ENCODE measurements at regions not wholly inside any gene's neighbourhood (a gene's known extent, or its start where the extent isn't known, plus 50 kb on each side); places are given as distances from the start of the nearest gene placed in this dataset.
"Not testable (repeated sequence)": the region's sequence is repeated elsewhere in the genome, so short reads cannot be mapped to it uniquely, and the experiment has no call there.

DNA sequence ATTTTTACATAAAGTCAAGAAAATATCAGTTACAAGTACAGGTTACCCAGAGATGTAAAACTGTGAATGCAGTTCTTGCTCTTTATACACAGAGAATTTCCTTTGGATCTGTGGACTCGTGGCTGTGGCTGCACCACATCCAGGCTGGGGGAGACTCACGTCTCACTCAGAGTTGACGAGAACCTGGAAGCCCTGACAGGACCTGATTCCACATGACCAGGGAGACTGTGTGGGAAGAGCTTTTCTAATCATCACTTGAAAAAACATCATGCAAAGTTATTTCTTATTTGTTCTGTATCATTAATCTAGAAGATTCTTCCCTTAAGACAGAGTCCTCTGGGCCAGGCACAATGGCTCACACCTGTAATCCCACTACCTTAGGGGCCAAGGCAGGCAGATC lies 1159.0 kb downstream of the RPIA start:
- no peak for DNase-seq (ENCODE audit: low read depth, low spot score)

GRCh38 chr2:89850881-89851582 lies 1159.6 kb downstream of the RPIA start:
- DNase-seq (ENCODE audit: low read depth, low spot score): no peak
- H3K4me3 ChIP-seq (ENCODE audit: low read length): no peak overlapping the region

More for the DNA sequence above, 1159.0 kb downstream of the RPIA start:
- H3K4me3 ChIP-seq (ENCODE audit: low read length): no peak overlapping the region

GRCh38 chr2:89851583-89851905 lies 1160.1 kb downstream of the RPIA start:
- DNase-seq (ENCODE audit: low read depth, low spot score): no peak

GRCh38 chr2:89853427-89853826 lies 1162.0 kb downstream of the RPIA start:
- DNase-seq (ENCODE audit: low read depth, low spot score); H3K4me3 ChIP-seq (ENCODE audit: low read length): not testable (repeated sequence)

More at GRCh38 chr2:89851583-89851905, 1160.1 kb downstream of the RPIA start:
- H3K4me3 ChIP-seq (ENCODE audit: low read length): no peak overlapping the region

GRCh38 chr2:89855752-89856151 lies 1164.3 kb downstream of the RPIA start:
- DNase-seq (ENCODE audit: low read depth, low spot score); H3K4me3 ChIP-seq (ENCODE audit: low read length): not testable (repeated sequence)

DNA sequence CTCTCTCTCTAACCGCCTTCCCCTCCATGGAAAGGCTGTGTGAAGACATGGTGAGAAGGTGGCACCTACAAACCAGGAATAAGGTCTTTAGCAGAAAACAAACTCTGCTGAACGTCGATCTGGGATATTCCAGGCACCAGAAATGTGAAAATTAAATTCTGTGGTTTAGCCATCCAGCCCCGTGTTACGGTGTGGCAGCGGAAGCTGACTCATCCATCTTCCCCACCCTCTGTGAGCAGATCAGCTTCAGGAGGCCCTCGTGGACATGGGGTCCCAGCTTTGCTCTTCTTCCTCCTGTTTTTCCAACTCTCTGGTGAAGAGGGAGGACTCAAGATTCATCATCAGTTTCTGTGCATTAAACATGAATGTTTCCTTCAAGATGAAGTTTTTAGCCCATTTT lies 1164.8 kb downstream of the RPIA start:
- not testable (repeated sequence) for H3K4me3 ChIP-seq (ENCODE audit: low read length)

DNA sequence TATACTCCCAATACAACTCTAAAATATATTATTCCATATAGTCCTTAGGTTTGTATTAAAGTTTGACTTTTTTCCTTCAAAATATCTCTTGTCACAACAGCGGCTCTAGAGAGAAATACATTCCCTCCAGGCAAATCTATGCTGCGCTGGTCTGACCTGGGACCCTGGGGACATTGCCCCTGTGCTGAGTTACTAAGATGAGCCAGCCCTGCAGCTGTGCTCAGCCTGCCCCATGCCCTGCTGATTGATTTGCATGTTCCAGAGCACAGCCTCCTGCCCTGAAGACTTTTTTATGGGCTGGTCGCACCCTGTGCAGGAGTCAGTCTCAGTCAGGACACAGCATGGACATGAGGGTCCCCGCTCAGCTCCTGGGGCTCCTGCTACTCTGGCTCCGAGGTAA lies 1170.7 kb downstream of the RPIA start:
- not testable (repeated sequence) for DNase-seq (ENCODE audit: low read depth, low spot score); H3K4me3 ChIP-seq (ENCODE audit: low read length)

More for the DNA sequence above, 1164.8 kb downstream of the RPIA start:
- not testable (repeated sequence) for DNase-seq (ENCODE audit: low read depth, low spot score)

DNA sequence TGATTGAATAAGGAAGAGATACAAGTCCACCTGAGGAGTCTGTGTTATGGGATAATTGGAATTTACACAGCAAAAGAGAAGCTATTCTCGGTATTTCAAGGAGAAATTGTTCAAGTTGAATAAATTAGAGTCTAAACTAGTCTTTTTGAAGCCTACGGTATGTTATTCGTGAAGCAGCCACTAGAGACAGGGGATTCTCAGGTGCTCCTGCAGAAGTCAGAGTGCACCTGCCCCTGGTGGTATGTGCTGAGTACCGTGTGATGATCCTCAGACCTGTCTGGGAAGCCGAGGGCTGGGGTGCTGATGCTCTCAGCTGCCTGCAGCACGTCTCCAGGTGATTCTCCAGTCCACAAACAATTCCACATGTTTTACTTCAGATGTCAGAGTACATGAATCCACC lies 1171.7 kb downstream of the RPIA start:
- H3K4me3 ChIP-seq (ENCODE audit: low read length); DNase-seq (ENCODE audit: low read depth, low spot score): not testable (repeated sequence)

GRCh38 chr2:89874810-89875595 lies 1183.5 kb downstream of the RPIA start:
- DNase-seq (ENCODE audit: low read depth, low spot score); H3K4me3 ChIP-seq (ENCODE audit: low read length): not testable (repeated sequence)

DNA sequence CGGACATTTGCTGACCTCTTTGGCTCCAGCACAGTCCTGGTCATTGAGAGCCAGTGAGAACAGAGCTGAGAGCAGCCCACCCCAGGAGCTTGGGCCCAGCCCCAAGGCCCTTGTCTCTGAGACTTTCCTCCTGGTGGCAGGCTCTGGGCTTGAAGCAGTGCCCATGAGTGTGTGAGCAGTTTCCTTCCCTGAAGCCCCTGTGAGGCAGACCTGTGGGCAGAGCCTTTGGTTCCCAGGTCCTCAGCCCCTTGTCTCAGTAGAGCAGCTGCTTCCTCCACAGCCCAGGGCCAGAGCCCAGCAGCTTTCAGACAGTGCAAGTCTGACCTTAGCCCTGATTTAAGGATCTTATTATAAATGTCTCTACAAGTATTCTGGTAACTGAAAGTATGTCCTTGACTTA lies 1185.0 kb downstream of the RPIA start:
- H3K4me3 ChIP-seq (ENCODE audit: low read length); DNase-seq (ENCODE audit: low read depth, low spot score): not testable (repeated sequence)

DNA sequence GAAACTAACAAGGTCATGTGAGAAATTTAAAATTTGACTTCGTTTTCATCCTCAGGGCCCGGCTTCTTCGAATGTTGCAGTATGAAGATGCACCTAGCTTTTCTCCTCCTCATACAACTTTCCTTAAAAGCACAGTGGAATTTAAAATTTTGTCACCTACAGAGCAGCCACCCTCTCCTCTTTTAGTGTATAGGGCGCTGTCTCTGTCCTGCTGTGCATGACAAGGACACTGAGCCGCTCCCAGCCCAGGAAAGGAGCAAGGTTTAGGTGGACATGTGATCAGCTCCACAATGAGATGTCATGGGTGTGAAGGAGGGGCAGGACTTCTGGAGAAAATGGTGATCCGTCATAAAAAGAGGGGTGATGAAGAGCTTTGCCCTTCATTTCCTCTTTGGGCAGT lies 1185.4 kb downstream of the RPIA start:
- not testable (repeated sequence) for DNase-seq (ENCODE audit: low read depth, low spot score); H3K4me3 ChIP-seq (ENCODE audit: low read length)

DNA sequence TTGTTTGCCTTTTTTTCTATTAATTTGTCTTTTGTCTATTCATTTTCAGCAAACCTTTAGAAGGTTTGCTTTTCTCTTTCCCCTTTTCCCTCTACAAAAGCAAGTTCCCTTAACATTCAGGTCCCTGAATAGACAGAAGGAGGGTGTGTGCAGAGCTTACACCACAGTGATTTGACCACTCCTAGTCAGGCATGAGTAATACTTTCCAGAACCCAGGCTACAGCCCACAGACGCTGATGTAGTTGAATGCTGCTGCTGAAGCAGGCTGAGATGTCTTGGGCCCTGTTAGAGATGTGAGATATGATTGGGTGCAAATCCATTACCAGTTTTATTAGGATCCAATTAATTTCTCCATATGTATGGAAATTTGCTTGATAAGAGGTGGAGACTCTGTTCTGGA lies 1191.4 kb downstream of the RPIA start:
- DNase-seq (ENCODE audit: low read depth, low spot score); H3K4me3 ChIP-seq (ENCODE audit: low read length): not testable (repeated sequence)

DNA sequence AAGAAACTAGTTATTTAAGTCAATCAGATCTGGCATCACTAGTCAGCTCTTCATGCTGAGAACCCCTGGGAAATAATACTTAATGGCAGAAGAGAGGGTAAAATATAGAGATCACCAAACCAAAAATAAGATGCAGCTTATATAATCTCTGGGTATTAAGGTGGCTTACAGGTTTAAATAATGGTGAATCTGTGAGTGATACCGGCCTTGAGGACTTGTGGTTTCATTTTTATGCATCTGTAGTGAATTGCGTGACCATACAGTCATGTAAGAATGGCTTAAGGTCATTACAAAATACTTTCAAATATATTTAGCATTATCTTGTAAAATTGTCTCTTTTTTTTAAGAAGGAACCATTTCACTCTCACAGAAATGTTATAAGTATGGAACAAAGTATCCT lies 1192.2 kb downstream of the RPIA start:
- not testable (repeated sequence) for DNase-seq (ENCODE audit: low read depth, low spot score); H3K4me3 ChIP-seq (ENCODE audit: low read length)

GRCh38 chr2:89885071-89885470 lies 1193.6 kb downstream of the RPIA start:
- H3K4me3 ChIP-seq (ENCODE audit: low read length); DNase-seq (ENCODE audit: low read depth, low spot score): not testable (repeated sequence)

DNA sequence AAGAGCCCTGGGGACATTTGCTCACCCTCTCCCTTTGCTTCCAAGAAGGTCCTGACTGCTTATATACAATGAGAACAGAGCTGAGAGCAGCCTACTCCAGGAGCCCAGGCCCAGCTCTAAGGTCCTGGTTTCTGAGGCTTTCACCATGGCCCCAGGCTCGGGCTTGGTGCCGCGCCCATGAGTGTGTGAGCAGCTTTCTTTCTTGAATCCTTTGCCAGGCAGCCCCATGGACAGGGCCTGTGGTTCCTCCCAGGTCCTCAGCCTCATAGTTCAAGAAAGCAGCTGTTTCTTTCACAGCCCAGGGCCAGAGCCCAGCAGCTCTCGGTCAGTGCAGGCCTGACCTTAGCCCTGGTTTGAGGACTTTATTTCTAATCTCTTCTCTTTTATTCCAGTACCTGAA lies 1197.2 kb downstream of the RPIA start:
- not testable (repeated sequence) for H3K4me3 ChIP-seq (ENCODE audit: low read length); DNase-seq (ENCODE audit: low read depth, low spot score)

GRCh38 chr2:89890185-89890773 lies 1198.8 kb downstream of the RPIA start:
- not testable (repeated sequence) for DNase-seq (ENCODE audit: low read depth, low spot score); H3K4me3 ChIP-seq (ENCODE audit: low read length)

GRCh38 chr2:89894988-89895387 lies 1203.5 kb downstream of the RPIA start:
- H3K4me3 ChIP-seq (ENCODE audit: low read length); DNase-seq (ENCODE audit: low read depth, low spot score): not testable (repeated sequence)

GRCh38 chr2:89895629-89896028 lies 1204.2 kb downstream of the RPIA start:
- H3K4me3 ChIP-seq (ENCODE audit: low read length); DNase-seq (ENCODE audit: low read depth, low spot score): not testable (repeated sequence)

DNA sequence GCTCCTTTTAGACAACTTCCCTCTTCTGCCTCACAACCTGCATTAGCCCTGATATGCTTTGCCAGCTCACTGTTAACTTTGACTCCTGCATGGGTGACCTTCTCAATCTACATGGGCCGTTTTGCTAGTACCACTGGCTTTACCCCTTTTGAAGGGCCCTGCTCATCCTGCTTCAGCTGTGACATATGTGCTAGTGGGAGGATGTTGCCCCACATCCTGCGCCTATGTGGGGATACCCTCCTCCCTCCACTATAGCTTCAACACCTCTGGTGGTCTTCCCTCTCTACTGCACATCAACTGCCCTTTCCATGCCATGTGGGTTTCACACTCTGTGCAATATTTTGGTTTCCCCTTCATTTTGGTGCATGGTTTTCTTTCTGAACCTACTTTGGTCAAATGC lies 1235.5 kb downstream of the RPIA start:
- DNase-seq (ENCODE audit: low read depth, low spot score); H3K4me3 ChIP-seq (ENCODE audit: low read length): not testable (repeated sequence)

DNA sequence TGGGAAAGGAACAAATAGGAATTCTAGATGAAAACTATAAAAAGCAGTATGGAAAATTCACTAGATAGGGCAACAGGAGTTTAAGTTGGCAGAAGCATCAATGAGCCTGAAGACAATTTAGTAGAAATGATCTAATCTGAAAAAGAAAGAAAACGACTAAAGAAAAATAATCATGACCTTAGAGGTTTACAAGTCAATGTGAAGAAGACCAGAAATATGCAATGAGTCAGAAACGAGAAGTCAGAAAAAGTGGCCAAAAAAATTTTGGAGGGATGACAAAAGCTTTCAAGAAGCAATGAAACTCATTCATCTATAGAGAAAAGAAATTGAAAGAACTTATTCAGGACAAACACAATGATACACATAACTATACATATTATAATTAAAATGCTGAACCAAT lies 1244.0 kb downstream of the RPIA start:
- not testable (repeated sequence) for H3K4me3 ChIP-seq (ENCODE audit: low read length); DNase-seq (ENCODE audit: low read depth, low spot score)
